Testis (tissue), 2 donors: ENCODE measurements at regions not wholly inside any gene's neighbourhood (a gene's known extent, or its start where the extent isn't known, plus 50 kb on each side); places are given as distances from the start of the nearest gene placed in this dataset.

Experiments used
- DNase-seq: peaks from one replicate; pipeline ENCODE4 v3.0.0-alpha.2; 2019
- H3K27ac ChIP-seq, 2 donors: fragments of 200-600 bp; sonication (generic); one replicate each; pipeline ENCODE4 v1.5.1; 2019
- H3K27me3 ChIP-seq: fragments of 200-600 bp; sonication (generic); one replicate; pipeline ENCODE4 v1.5.1; 2019
- H3K36me3 ChIP-seq: fragments of 200-600 bp; sonication (generic); one replicate; pipeline ENCODE4 v1.5.1; 2017; ENCODE audit warnings: low read depth; ENCODE audit errors: missing control alignments
- H3K4me1 ChIP-seq: fragments of 200-600 bp; sonication (generic); one replicate; pipeline ENCODE4 v1.5.1; 2019
- H3K4me3 ChIP-seq, 2 donors: fragments of 200-600 bp; sonication (generic); one replicate each; pipeline ENCODE4 v1.5.1; 2017 to 2019
- H3K9me3 ChIP-seq: fragments of 200-600 bp; sonication (generic); one replicate; pipeline ENCODE4 v1.5.1; 2017
- CTCF ChIP-seq, 3 experiments: fragments of 450-650 bp in 2 of 3; fragments of 200-600 bp in 1 of 3; sonication (generic) in 1 of 3; IDR thresholded peaks; one replicate each; pipeline ENCODE4 v1.5.1; 2016 to 2019; ENCODE audit warnings: antibody characterized with exemption in 3 of 3, mild to moderate bottlenecking in 2 of 3, moderate library complexity in 1 of 3
- POLR2A ChIP-seq: fragments of 450-650 bp; IDR thresholded peaks from one replicate; pipeline ENCODE4 v1.6.1; 2017; ENCODE audit warnings: antibody characterized with exemption, mild to moderate bottlenecking, moderate library complexity
- WGBS, 2 donors: methylation state at CpG; one replicate each; pipeline ENCODE4 v1.1.5; 2018; 5-methylcytosine and 5-hydroxymethylcytosine counted together
- intact Hi-C: fragments of 100-400 bp; cut with DNase I; formaldehyde crosslinking; loops from one replicate; pipeline ENCODE4 v1.15.1; 2023; ENCODE audit warnings: low total_unique reads

GRCh38 chr2:37812414-37812813 is 112.7 kb upstream of the RMDN2 start:
- Histone ChIP-seq H3K27me3 (no peaks in the 10 kb centered on the region), H3K36me3 (no peaks in the 10 kb centered on the region), H3K9me3 (peaks cover 3% of the 10 kb centered on the region), H3K27ac (no peak overlapping the region), H3K4me3 (no peak overlapping the region), H3K4me1 (peaks cover 7% of the 10 kb centered on the region)
- intact Hi-C loops, result no loop called here
- TF ChIP-seq POLR2A (no peak), CTCF (IDR thresholded peaks at IDR 0.05) (no peak)
- WGBS, 2 donors, result 71 to 76% methylated on average over 1 of the region's 1 CpG
- DNase-seq, result no peak

- WGBS, 2 donors, result 78 to 97% methylated on average over 9 to 10 of the region's 10 CpGs
- no peak overlapping the region for H3K4me3 ChIP-seq
- intact Hi-C loops, result no loop called here
- no peaks in the 10 kb centered on the region for H3K36me3 ChIP-seq
- no peaks in the 10 kb centered on the region for H3K9me3 ChIP-seq
- TF ChIP-seq POLR2A, result no peak
- TF ChIP-seq CTCF (IDR thresholded peaks at IDR 0.05), result no peak
- H3K27ac ChIP-seq, result no peak overlapping the region
- no peak for DNase-seq
- H3K4me1 ChIP-seq, result peaks cover 7% of the 10 kb centered on the region
- H3K27me3 ChIP-seq, result no peaks in the 10 kb centered on the region
Observed at GRCh38 chr2:37812941-37813730, 112.0 kb upstream of the RMDN2 start.

- H3K36me3 ChIP-seq, result no peaks in the 10 kb centered on the region
- H3K27me3 ChIP-seq, result no peaks in the 10 kb centered on the region
- no peaks in the 10 kb centered on the region for H3K9me3 ChIP-seq
- H3K27ac ChIP-seq, result no peak overlapping the region
- TF ChIP-seq POLR2A, result no peak
- TF ChIP-seq CTCF (IDR thresholded peaks at IDR 0.05), result no peak
- 76 to 78% methylated on average over 8 of the region's 8 CpGs for WGBS, 2 donors
- H3K4me3 ChIP-seq, result no peak overlapping the region
- H3K4me1 ChIP-seq, result no peaks in the 10 kb centered on the region
- intact Hi-C loops, result no loop called here
- no peak for DNase-seq
Observed at GRCh38 chr2:37816036-37816435, 109.1 kb upstream of the RMDN2 start.

- H3K27ac ChIP-seq, result no peak overlapping the region
- no peaks in the 10 kb centered on the region for H3K27me3 ChIP-seq
- 92 to 95% methylated on average over 11 of the region's 11 CpGs for WGBS, 2 donors
- no peak for TF ChIP-seq CTCF (IDR thresholded peaks at IDR 0.05)
- no peak for TF ChIP-seq POLR2A
- no peak for DNase-seq
- intact Hi-C loops, result no loop called here
- no peaks in the 10 kb centered on the region for H3K36me3 ChIP-seq
- H3K9me3 ChIP-seq, result no peaks in the 10 kb centered on the region
- no peaks in the 10 kb centered on the region for H3K4me1 ChIP-seq
- H3K4me3 ChIP-seq, result no peak overlapping the region
Observed at GRCh38 chr2:37816686-37817085, 108.4 kb upstream of the RMDN2 start.

- Histone ChIP-seq H3K36me3 (no peaks in the 10 kb centered on the region), H3K4me1 (no peaks in the 10 kb centered on the region), H3K9me3 (no peaks in the 10 kb centered on the region), H3K4me3 (no peak overlapping the region), H3K27me3 (no peaks in the 10 kb centered on the region), H3K27ac (no peak overlapping the region)
- TF ChIP-seq CTCF (IDR thresholded peaks at IDR 0.05) (no peak), POLR2A (no peak)
- 48 to 62% methylated on average over 2 of the region's 2 CpGs for WGBS, 2 donors
- DNase-seq, result no peak
- intact Hi-C loops, result no loop called here
Observed at GRCh38 chr2:37819186-37819585, 105.9 kb upstream of the RMDN2 start.
